ENCODE measurements at regions not wholly inside any gene's neighbourhood (a gene's known extent, or its start where the extent isn't known, plus 50 kb on each side); places are given as distances from the start of the nearest gene placed in this dataset.
A peak's percentile ranks its signal among the peaks of the same experiment; 100 is the strongest.
"Not testable (repeated sequence)": the region's sequence is repeated elsewhere in the genome, so short reads cannot be mapped to it uniquely, and the experiment has no call there.

GRCh38 chr1:5727871-5728643 is 264.2 kb downstream of the NPHP4 start:
- Histone ChIP-seq H3K9me3 (no peaks in the 10 kb centered on the region), H3K4me1 (no peaks in the 10 kb centered on the region), H3K36me3 (no peaks in the 10 kb centered on the region), H3K27me3 (peaks cover 0 to 50% of the 10 kb centered on the region in 2 donors), H3K27ac (no peak overlapping the region), H3K4me3 (no peak overlapping the region)
- TF ChIP-seq POLR2AphosphoS5 (IDR thresholded peaks at IDR 0.05) (no peak), POLR2A (IDR thresholded peaks at IDR 0.05) (no peak)
- TF ChIP-seq, protein P1, sequence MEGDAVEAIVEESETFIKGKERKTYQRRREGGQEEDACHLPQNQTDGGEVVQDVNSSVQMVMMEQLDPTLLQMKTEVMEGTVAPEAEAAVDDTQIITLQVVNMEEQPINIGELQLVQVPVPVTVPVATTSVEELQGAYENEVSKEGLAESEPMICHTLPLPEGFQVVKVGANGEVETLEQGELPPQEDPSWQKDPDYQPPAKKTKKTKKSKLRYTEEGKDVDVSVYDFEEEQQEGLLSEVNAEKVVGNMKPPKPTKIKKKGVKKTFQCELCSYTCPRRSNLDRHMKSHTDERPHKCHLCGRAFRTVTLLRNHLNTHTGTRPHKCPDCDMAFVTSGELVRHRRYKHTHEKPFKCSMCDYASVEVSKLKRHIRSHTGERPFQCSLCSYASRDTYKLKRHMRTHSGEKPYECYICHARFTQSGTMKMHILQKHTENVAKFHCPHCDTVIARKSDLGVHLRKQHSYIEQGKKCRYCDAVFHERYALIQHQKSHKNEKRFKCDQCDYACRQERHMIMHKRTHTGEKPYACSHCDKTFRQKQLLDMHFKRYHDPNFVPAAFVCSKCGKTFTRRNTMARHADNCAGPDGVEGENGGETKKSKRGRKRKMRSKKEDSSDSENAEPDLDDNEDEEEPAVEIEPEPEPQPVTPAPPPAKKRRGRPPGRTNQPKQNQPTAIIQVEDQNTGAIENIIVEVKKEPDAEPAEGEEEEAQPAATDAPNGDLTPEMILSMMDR (IDR thresholded peaks at IDR 0.05) = no peak
- intact Hi-C loops (cut with DNase I; ENCODE audit: low total_unique reads) = no loop called here
- peak in 1 of 2 donors; percentile 49 for DNase-seq (ENCODE audit: low spot score in 2 of 2)

DNA sequence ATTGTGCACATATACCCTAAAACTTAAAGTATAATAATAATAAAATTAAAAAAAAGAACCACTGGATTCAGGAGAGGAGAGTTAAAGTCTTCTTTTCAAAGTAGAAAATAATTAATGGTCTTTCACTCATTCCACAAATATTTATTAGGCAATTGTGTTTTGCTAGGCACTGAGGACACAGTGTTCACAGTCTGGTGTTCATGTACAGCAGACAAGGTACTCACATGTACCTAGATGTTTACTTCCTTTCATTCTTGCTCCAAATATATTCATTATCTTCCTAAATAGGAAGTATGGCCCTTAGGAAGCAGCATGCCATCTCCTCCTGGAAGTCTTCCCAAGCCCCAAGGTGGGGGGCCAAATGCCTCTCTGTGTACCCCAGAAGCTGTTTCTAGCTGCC is 265.0 kb downstream of the NPHP4 start:
- H3K27me3 ChIP-seq = peaks cover 0 to 50% of the 10 kb centered on the region in 2 donors
- no peaks in the 10 kb centered on the region for H3K9me3 ChIP-seq
- H3K4me1 ChIP-seq = no peaks in the 10 kb centered on the region
- DNase-seq (ENCODE audit: low spot score in 2 of 2) = peak in 1 of 2 donors; percentile 10
- TF ChIP-seq POLR2A (IDR thresholded peaks at IDR 0.05) (no peak), POLR2AphosphoS5 (IDR thresholded peaks at IDR 0.05) (no peak)
- TF ChIP-seq, protein P1 (IDR thresholded peaks at IDR 0.05) = no peak
- H3K36me3 ChIP-seq = no peaks in the 10 kb centered on the region
- no peak overlapping the region for H3K27ac ChIP-seq
- intact Hi-C loops (cut with DNase I; ENCODE audit: low total_unique reads) = no loop called here
- no peak overlapping the region for H3K4me3 ChIP-seq

GRCh38 chr1:5726586-5727184 is 265.5 kb downstream of the NPHP4 start:
- H3K36me3 ChIP-seq; H3K4me3 ChIP-seq; intact Hi-C loops (cut with DNase I; ENCODE audit: low total_unique reads); H3K4me1 ChIP-seq; H3K9me3 ChIP-seq; H3K27ac ChIP-seq; DNase-seq (ENCODE audit: low spot score in 2 of 2): not testable (repeated sequence)
- peaks cover 0 to 50% of the 10 kb centered on the region in 2 donors for H3K27me3 ChIP-seq

DNA sequence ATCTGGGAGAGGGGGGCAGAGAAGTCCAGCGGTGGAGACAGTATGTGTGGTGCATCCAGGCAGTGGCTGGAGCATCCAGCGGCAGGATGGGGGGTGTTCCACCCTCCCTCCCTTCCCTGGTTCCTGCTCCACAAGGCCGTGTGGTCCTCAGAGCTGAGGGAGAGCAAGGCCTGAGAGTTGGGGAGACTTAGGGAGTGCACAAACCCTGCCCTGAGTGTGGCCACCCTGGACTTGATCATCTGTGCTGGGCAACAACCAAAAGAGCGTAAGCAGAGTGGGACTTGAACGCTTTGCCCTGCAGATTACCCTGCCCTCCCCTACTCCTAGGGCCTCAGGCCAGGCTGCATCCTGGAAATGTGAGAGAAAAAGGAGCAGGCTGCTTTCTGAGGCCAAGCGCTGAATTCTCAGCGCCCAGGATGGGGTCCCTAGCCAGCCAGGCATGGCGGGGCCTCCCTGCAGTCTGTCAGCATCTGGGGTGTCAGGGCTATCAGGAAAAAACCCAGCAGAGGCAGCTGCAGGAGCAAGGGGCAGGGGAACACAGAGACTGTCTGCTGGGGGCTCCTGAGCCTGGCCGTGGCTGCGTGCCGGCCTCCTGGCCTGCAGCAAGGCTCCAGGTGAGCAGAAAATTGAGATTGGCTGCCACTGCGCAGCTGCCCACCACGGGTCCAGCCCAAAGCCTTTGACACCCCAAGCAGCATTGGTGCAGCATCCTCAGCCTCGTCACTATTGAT is 266.2 kb downstream of the NPHP4 start:
- Histone ChIP-seq H3K9me3 (no peaks in the 10 kb centered on the region), H3K27me3 (peaks cover 0 to 50% of the 10 kb centered on the region in 2 donors), H3K36me3 (no peaks in the 10 kb centered on the region), H3K4me1 (no peaks in the 10 kb centered on the region), H3K27ac (no peak overlapping the region), H3K4me3 (no peak overlapping the region)
- peak in 1 of 2 donors; percentile 19 for DNase-seq (ENCODE audit: low spot score in 2 of 2)
- TF ChIP-seq POLR2AphosphoS5 (IDR thresholded peaks at IDR 0.05) (no peak), POLR2A (IDR thresholded peaks at IDR 0.05) (no peak)
- TF ChIP-seq, protein P1 (IDR thresholded peaks at IDR 0.05) = no peak
- intact Hi-C loops (cut with DNase I; ENCODE audit: low total_unique reads) = no loop called here

DNA sequence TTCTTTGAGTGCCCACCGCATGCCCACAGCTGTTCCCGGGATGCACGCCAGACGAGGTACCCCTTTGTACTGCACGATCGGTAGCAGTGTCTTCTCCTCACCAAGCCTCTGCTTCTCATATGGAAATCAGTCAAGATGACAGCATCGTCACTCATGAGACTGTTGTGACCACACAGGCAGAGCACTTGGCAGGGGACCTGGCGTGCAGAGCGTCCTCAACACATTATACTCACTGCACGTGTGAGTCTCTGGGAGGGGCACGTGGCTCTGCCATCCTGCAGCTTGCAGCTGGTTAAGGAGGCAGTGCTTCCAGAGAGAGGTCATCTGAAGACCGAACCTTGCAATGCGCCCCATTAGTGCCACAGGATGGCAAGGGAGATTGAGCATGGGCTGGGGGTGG is 266.8 kb downstream of the NPHP4 start:
- intact Hi-C loops (cut with DNase I; ENCODE audit: low total_unique reads) = no loop called here
- no peak overlapping the region for H3K4me3 ChIP-seq
- H3K4me1 ChIP-seq = no peaks in the 10 kb centered on the region
- DNase-seq (ENCODE audit: low spot score in 2 of 2) = peak in 1 of 2 donors; percentile 19
- peaks cover 0 to 44% of the 10 kb centered on the region in 2 donors for H3K27me3 ChIP-seq
- H3K36me3 ChIP-seq = no peaks in the 10 kb centered on the region
- no peaks in the 10 kb centered on the region for H3K9me3 ChIP-seq
- no peak overlapping the region for H3K27ac ChIP-seq
- TF ChIP-seq POLR2AphosphoS5 (IDR thresholded peaks at IDR 0.05) = no peak
- TF ChIP-seq POLR2A (IDR thresholded peaks at IDR 0.05) = no peak
- TF ChIP-seq, protein P1 (IDR thresholded peaks at IDR 0.05) = no peak

Measured in breast epithelium (tissue), 4 donors.